Left hindlimb (tissue), 1 donor: ENCODE measurements at regions not wholly inside any gene's neighbourhood (a gene's known extent, or its start where the extent isn't known, plus 50 kb on each side); places are given as distances from the start of the nearest gene placed in this dataset.

Source experiments
- DNase-seq: peaks from one replicate; pipeline ENCODE4 v3.0.0-alpha.2; 2018

DNA sequence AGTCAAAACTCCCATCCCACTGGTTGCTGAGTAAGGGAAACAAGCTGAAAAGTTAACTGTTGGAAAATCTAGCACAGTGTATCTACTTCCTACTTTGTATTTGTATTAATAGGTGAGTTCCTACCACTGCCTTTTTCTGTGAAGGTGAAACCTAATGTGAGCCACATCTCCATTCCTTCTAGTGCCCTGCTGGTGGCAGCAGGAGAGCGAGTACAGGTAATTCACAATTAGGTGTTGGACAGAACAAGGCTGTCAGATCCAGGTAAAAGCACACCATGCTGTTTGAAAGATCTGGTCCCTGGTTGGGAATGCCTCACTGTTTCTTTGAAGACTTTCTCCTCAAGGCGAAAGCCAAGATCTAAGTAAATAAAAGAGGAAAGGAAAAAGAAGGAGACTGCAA, 528.4 kb downstream of the PKHD1 start:
- no peak for DNase-seq

DNA sequence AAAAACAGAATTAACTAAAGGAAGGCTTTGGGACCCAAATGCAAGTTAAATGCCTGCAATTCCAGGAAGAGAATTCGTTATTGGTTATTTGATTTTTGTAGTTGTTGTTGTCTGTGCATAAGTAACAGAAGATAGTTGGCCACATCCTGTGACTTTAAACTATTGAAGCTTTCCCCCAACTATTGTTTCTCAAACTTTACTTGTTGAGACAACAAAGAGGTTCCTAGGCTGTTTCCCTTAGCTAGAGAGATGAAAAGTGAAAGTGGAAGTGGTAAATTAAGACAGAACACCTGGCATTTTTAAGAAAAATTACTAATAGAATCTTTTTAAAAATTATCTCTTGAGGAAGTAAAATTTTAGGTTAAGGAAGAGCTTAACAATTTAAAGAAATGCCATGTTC, 525.2 kb downstream of the PKHD1 start:
- DNase-seq, result no peak
